Fibroblast of lung (primary cell): ENCODE measurements at regions not wholly inside any gene's neighbourhood (a gene's known extent, or its start where the extent isn't known, plus 50 kb on each side); places are given as distances from the start of the nearest gene placed in this dataset.
"Not testable (repeated sequence)": the region's sequence is repeated elsewhere in the genome, so short reads cannot be mapped to it uniquely, and the experiment has no call there.

Experiments used
- DNase-seq, 2 donors: peaks; one replicate each; pipeline versions ENCODE4 v3.0.0 to v3.0.0-alpha.2; 2010; ENCODE audit warnings: low read depth in 2 of 2
- H2AFZ ChIP-seq: 2 replicates; pipeline ENCODE4 v1.5.1; 2012; ENCODE audit warnings: low read length, control low read depth, inconsistent platforms
- H3K27ac ChIP-seq: 2 replicates; pipeline ENCODE4 v1.5.1; 2011; ENCODE audit warnings: low read length, control low read depth; ENCODE audit not compliant: insufficient read depth
- H3K27me3 ChIP-seq: 2 replicates; pipeline ENCODE4 v1.5.1; 2011; ENCODE audit warnings: mild to moderate bottlenecking, low read length; ENCODE audit not compliant: control insufficient read depth, insufficient read depth
- H3K36me3 ChIP-seq: 2 replicates; pipeline ENCODE4 v1.5.1; 2011; ENCODE audit warnings: low read length; ENCODE audit not compliant: control insufficient read depth, insufficient read depth
- H3K4me1 ChIP-seq: 2 replicates; pipeline ENCODE4 v1.5.1; 2011; ENCODE audit warnings: low read length; ENCODE audit not compliant: control insufficient read depth, insufficient read depth; ENCODE audit errors: extremely low read depth
- H3K4me2 ChIP-seq: 2 replicates; pipeline ENCODE4 v1.5.1; 2011; ENCODE audit warnings: low read length, control low read depth; ENCODE audit not compliant: insufficient read depth; ENCODE audit errors: extremely low read depth
- H3K4me3 ChIP-seq, 4 experiments: fragments of 200-600 bp in 1 of 4; sonication (generic) in 1 of 4; replicated peaks in 1 of 4; 2 replicates each; pipeline ENCODE4 v1.5.1; 2011 to 2016; ENCODE audit warnings: low read length in 4 of 4, low read depth in 3 of 4, mild to moderate bottlenecking in 3 of 4, control low read depth in 2 of 4, inconsistent platforms in 1 of 4, mixed read lengths in 1 of 4; ENCODE audit not compliant: insufficient read depth in 1 of 4; ENCODE audit errors: control extremely low read depth in 1 of 4
- H3K79me2 ChIP-seq: 2 replicates; pipeline ENCODE4 v1.5.1; 2012; ENCODE audit warnings: mild to moderate bottlenecking, low read length, inconsistent platforms; ENCODE audit not compliant: control insufficient read depth, insufficient read depth
- H3K9ac ChIP-seq: 2 replicates; pipeline ENCODE4 v1.5.1; 2011; ENCODE audit warnings: mild to moderate bottlenecking, low read length, control low read depth; ENCODE audit not compliant: insufficient read depth
- H3K9me3 ChIP-seq: 2 replicates; pipeline ENCODE4 v1.5.1; 2012; ENCODE audit warnings: low read depth, low read length; ENCODE audit not compliant: control insufficient read depth, insufficient read depth
- H4K20me1 ChIP-seq: 2 replicates; pipeline ENCODE4 v1.5.1; 2011; ENCODE audit warnings: low read length; ENCODE audit not compliant: control insufficient read depth, insufficient read depth; ENCODE audit errors: extremely low read depth
- EZH2 ChIP-seq: IDR thresholded peaks from 2 replicates; pipeline ENCODE4 v1.5.1; 2012; ENCODE audit warnings: low read length, control low read depth, mild to moderate bottlenecking; ENCODE audit errors: missing control alignments
- TF ChIP-seq, protein P1 (sequence below), 2 donors: IDR thresholded peaks in 1 of 2; conservative IDR thresholded peaks in 1 of 2; 1 replicate in 1 of 2; 2 replicates in 1 of 2; pipeline ENCODE4 v1.5.1; 2011 to 2012; ENCODE audit warnings: low read length in 2 of 2, control low read depth in 1 of 2, inconsistent platforms in 1 of 2, low read depth in 1 of 2, mild to moderate bottlenecking in 1 of 2

GRCh38 chr20:17863577-17864292, 104.9 kb downstream of the SNX5 start:
- no peak overlapping the region for H3K9ac ChIP-seq
- H3K36me3 ChIP-seq: no peaks in the 10 kb centered on the region
- peaks cover 6% of the 10 kb centered on the region for H3K4me1 ChIP-seq
- H3K79me2 ChIP-seq: no peaks in the 10 kb centered on the region
- H3K27me3 ChIP-seq: no peaks in the 10 kb centered on the region
- DNase-seq: peak; percentile 41 to 84
- no peak overlapping the region for H3K4me2 ChIP-seq
- H3K27ac ChIP-seq: no peak overlapping the region
- no peak overlapping the region for H3K4me3 ChIP-seq
- H3K9me3 ChIP-seq: no peaks in the 10 kb centered on the region
- TF ChIP-seq EZH2: no peak
- TF ChIP-seq, protein P1, sequence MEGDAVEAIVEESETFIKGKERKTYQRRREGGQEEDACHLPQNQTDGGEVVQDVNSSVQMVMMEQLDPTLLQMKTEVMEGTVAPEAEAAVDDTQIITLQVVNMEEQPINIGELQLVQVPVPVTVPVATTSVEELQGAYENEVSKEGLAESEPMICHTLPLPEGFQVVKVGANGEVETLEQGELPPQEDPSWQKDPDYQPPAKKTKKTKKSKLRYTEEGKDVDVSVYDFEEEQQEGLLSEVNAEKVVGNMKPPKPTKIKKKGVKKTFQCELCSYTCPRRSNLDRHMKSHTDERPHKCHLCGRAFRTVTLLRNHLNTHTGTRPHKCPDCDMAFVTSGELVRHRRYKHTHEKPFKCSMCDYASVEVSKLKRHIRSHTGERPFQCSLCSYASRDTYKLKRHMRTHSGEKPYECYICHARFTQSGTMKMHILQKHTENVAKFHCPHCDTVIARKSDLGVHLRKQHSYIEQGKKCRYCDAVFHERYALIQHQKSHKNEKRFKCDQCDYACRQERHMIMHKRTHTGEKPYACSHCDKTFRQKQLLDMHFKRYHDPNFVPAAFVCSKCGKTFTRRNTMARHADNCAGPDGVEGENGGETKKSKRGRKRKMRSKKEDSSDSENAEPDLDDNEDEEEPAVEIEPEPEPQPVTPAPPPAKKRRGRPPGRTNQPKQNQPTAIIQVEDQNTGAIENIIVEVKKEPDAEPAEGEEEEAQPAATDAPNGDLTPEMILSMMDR (conservative IDR thresholded peaks at IDR 0.05 in 1 of 2, IDR thresholded peaks at IDR 0.05 in 1 of 2; ENCODE audit: low read depth in 1 of 2, low read length in 2 of 2): no peak
- H4K20me1 ChIP-seq: no peaks in the 10 kb centered on the region
- H2AFZ ChIP-seq: no peak overlapping the region

- no peak overlapping the region for H3K4me3 ChIP-seq
- H2AFZ ChIP-seq: no peak overlapping the region
- H3K4me1 ChIP-seq: peaks cover 7% of the 10 kb centered on the region
- no peaks in the 10 kb centered on the region for H3K9me3 ChIP-seq
- H3K79me2 ChIP-seq: no peaks in the 10 kb centered on the region
- H4K20me1 ChIP-seq: no peaks in the 10 kb centered on the region
- H3K27me3 ChIP-seq: no peaks in the 10 kb centered on the region
- no peak overlapping the region for H3K9ac ChIP-seq
- TF ChIP-seq, protein P1 (conservative IDR thresholded peaks at IDR 0.05 in 1 of 2, IDR thresholded peaks at IDR 0.05 in 1 of 2; ENCODE audit: low read depth in 1 of 2, low read length in 2 of 2): no peak
- TF ChIP-seq EZH2: no peak
- no peak overlapping the region for H3K4me2 ChIP-seq
- no peaks in the 10 kb centered on the region for H3K36me3 ChIP-seq
- DNase-seq: no peak
- H3K27ac ChIP-seq: no peak overlapping the region
Measured at GRCh38 chr20:17863209-17863576, 105.4 kb downstream of the SNX5 start.

- H2AFZ ChIP-seq: no peak overlapping the region
- no peaks in the 10 kb centered on the region for H3K9me3 ChIP-seq
- no peaks in the 10 kb centered on the region for H3K79me2 ChIP-seq
- H3K27me3 ChIP-seq: no peaks in the 10 kb centered on the region
- H4K20me1 ChIP-seq: no peaks in the 10 kb centered on the region
- peaks cover 9% of the 10 kb centered on the region for H3K4me1 ChIP-seq
- TF ChIP-seq, protein P1 (conservative IDR thresholded peaks at IDR 0.05 in 1 of 2, IDR thresholded peaks at IDR 0.05 in 1 of 2; ENCODE audit: low read depth in 1 of 2, low read length in 2 of 2): no peak
- no peak for TF ChIP-seq EZH2
- no peaks in the 10 kb centered on the region for H3K36me3 ChIP-seq
- no peak overlapping the region for H3K27ac ChIP-seq
- no peak overlapping the region for H3K4me3 ChIP-seq
- no peak overlapping the region for H3K4me2 ChIP-seq
- DNase-seq: no peak
- no peak overlapping the region for H3K9ac ChIP-seq
Measured at GRCh38 chr20:17862171-17862570, 106.4 kb downstream of the SNX5 start.

- H3K9me3 ChIP-seq, DNase-seq, H3K27me3 ChIP-seq, H3K36me3 ChIP-seq, H4K20me1 ChIP-seq, H3K4me3 ChIP-seq, H3K9ac ChIP-seq, H2AFZ ChIP-seq, H3K79me2 ChIP-seq, H3K27ac ChIP-seq, H3K4me2 ChIP-seq, H3K4me1 ChIP-seq: not testable (repeated sequence)
Measured at GRCh38 chr20:17861620-17862019, 107.0 kb downstream of the SNX5 start.
